ENCODE measurements at regions not wholly inside any gene's neighbourhood (a gene's known extent, or its start where the extent isn't known, plus 50 kb on each side); places are given as distances from the start of the nearest gene placed in this dataset.

DNA sequence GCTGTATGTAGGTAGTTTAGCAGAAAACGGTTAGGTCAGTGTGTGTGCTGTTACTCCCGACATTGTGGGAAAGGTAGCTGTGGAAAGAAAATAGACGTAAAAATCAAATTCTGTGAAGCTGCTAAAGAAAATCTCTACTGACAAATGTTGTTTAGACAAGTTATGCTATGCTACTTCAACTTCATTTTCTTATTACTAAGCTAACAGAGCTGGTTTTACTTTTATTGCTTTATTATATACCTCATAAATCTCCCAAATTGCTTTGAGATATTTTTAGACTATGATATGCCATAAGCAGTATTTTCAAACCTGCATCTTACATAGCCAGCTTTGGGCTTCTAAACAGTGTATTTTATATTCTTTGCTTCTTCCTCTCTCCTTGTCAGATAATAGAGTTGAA lies 108.2 kb upstream of the PACRGL start:
- no peak overlapping the region for H3K18ac ChIP-seq (ENCODE audit: insufficient read length, low read depth, low read length)
- H4K8ac ChIP-seq (replicated peaks; ENCODE audit: insufficient read length, low read depth, low read length): no peak overlapping the region
- no peak overlapping the region for H3K56ac ChIP-seq (ENCODE audit: insufficient read length, low read depth, low read length)
- H3K9me3 ChIP-seq (ENCODE audit: control insufficient read depth, low read depth, low read length): no peaks in the 10 kb centered on the region
- no CpG with 5 or more reads among the region's 3 CpGs for WGBS (ENCODE audit: extremely low coverage, insufficient read length, low lambda C conversion rate)
- H3K27me3 Mint-ChIP-seq (ENCODE audit: low read depth): no peaks in the 10 kb centered on the region
- no peaks in the 10 kb centered on the region for H3K23me2 ChIP-seq (ENCODE audit: insufficient read length, low read depth, low read length, poor library complexity, severe bottlenecking)
- H3K4me2 ChIP-seq (ENCODE audit: insufficient read depth, insufficient read length, low read length): no peak overlapping the region
- no peak overlapping the region for H2BK12ac ChIP-seq (ENCODE audit: insufficient read length, low read depth, low read length)
- H2BK5ac ChIP-seq (ENCODE audit: insufficient read length, low read length): no peak overlapping the region
- H3K4me1 ChIP-seq (ENCODE audit: insufficient read depth, low read length): no peaks in the 10 kb centered on the region; the same call in 1 of the 2 replicates
- no peaks in the 10 kb centered on the region for H3K79me2 ChIP-seq (ENCODE audit: insufficient read depth, low read length)
- H2AK5ac ChIP-seq (ENCODE audit: insufficient read length, low read length): no peak overlapping the region
- no peak overlapping the region for H3K27ac Mint-ChIP-seq
- H2BK15ac ChIP-seq (ENCODE audit: low read depth, low read length): no peak overlapping the region
- no peak overlapping the region for H2BK20ac ChIP-seq (ENCODE audit: low read depth, low read length, poor library complexity, severe bottlenecking)
- H3K27ac ChIP-seq (ENCODE audit: insufficient read length, low read depth, low read length): no peak overlapping the region
- H3K79me1 ChIP-seq (ENCODE audit: insufficient read depth, low read depth, low read length, poor library complexity, severe bottlenecking): no peaks in the 10 kb centered on the region
- H3K36me3 Mint-ChIP-seq (ENCODE audit: insufficient read depth in 1 of 3, low read depth in 3 of 3): no peaks in the 10 kb centered on the region
- no peaks in the 10 kb centered on the region for H4K20me1 ChIP-seq (ENCODE audit: control insufficient read depth, insufficient read depth, insufficient read length)
- H3K27me3 ChIP-seq (ENCODE audit: insufficient read depth, low read length): no peaks in the 10 kb centered on the region
- no peak overlapping the region for H3K9ac ChIP-seq (ENCODE audit: extremely low read depth, insufficient read length, low read length)
- H3K4me1 Mint-ChIP-seq: peaks cover 10 to 17% of the 10 kb centered on the region in 2 experiments
- H4K91ac ChIP-seq (ENCODE audit: insufficient read length, low read depth, low read length): no peak overlapping the region
- H3K9me3 Mint-ChIP-seq: no peaks in the 10 kb centered on the region
- H3T11ph ChIP-seq (ENCODE audit: low read length): no peak overlapping the region
- H2BK120ac ChIP-seq (ENCODE audit: low read depth, low read length, poor library complexity, severe bottlenecking): no peak overlapping the region
- no peak overlapping the region for H3K14ac ChIP-seq (ENCODE audit: insufficient read depth, low read length)
- H3K23ac ChIP-seq (ENCODE audit: insufficient read length, low read depth, low read length): no peak overlapping the region
- no peak overlapping the region for H3K4ac ChIP-seq (ENCODE audit: low read depth, low read length)
- TF ChIP-seq CTCF (conservative IDR thresholded peaks at IDR 0.05): no peak
- H3K4me3 Mint-ChIP-seq: no peak overlapping the region
- DNase-seq: no peak
- no peak overlapping the region for H2AFZ ChIP-seq (ENCODE audit: low read length)
- H4K5ac ChIP-seq (ENCODE audit: insufficient read length, low read depth, low read length): no peak overlapping the region
